ENCODE measurements at regions not wholly inside any gene's neighbourhood (a gene's known extent, or its start where the extent isn't known, plus 50 kb on each side); places are given as distances from the start of the nearest gene placed in this dataset.

- Histone ChIP-seq H3K4me3 (no peak overlapping the region), H3K4me2 (ENCODE audit: insufficient read depth, low read length) (no peak overlapping the region), H3K27me3 (ENCODE audit: control insufficient read depth in 2 of 2, insufficient read depth in 2 of 2, low read length in 2 of 2) (peaks cover 2 to 4% of the 10 kb centered on the region in 2 experiments; a peak in 3 of 5 replicates), H2AFZ (ENCODE audit: low read depth, low read length) (no peak overlapping the region), H3K9ac (ENCODE audit: insufficient read depth in 1 of 2, low read depth in 2 of 2, low read length in 2 of 2) (no peak overlapping the region), H3K36me3 (ENCODE audit: control insufficient read depth, insufficient read depth, low read length) (no peaks in the 10 kb centered on the region), H3K9me3 (replicated peaks; ENCODE audit: control insufficient read depth, insufficient read depth, low read depth, low read length) (no peaks in the 10 kb centered on the region), H3K27ac (ENCODE audit: extremely low read depth, low read depth, low read length) (no peak overlapping the region), H3K4me1 (replicated peaks in 1 of 2; ENCODE audit: control insufficient read depth in 2 of 2, insufficient read depth in 2 of 2, low read length in 2 of 2) (no peaks in the 10 kb centered on the region), H4K20me1 (replicated peaks; ENCODE audit: control insufficient read depth, insufficient read depth, low read length) (no peaks in the 10 kb centered on the region), H3K9me1 (ENCODE audit: control insufficient read depth, insufficient read depth, low read length) (no peaks in the 10 kb centered on the region), H3K79me2 (ENCODE audit: control insufficient read depth, insufficient read depth, low read length) (no peaks in the 10 kb centered on the region)
- in situ Hi-C loops (cut with MboI) = no loop called here
- FAIRE-seq = no peak
- TF ChIP-seq RCOR1 (IDR thresholded peaks at IDR 0.05; ENCODE audit: borderline replicate concordance in 1 of 2, low read depth in 2 of 2, low read length in 2 of 2) (no peak), ZNF184 (CRISPR knock-in tag; IDR thresholded peaks at IDR 0.05) (no peak), ZFPM2 (CRISPR knock-in tag; IDR thresholded peaks at IDR 0.05) (no peak), EP300 (IDR thresholded peaks at IDR 0.05; ENCODE audit: low read length) (no peak), ZKSCAN8 (CRISPR knock-in tag; IDR thresholded peaks at IDR 0.05) (no peak), ZNF584 (CRISPR knock-in tag; IDR thresholded peaks at IDR 0.05; ENCODE audit: low read depth) (no peak), ZBTB33 (CRISPR knock-in tag; IDR thresholded peaks at IDR 0.05) (no peak), BACH1 (tag; IDR thresholded peaks at IDR 0.05) (no peak), ZFP1 (CRISPR knock-in tag; IDR thresholded peaks at IDR 0.05) (no peak), BRCA1 (IDR thresholded peaks at IDR 0.05) (no peak), BRCA1 (CRISPR knock-in tag; IDR thresholded peaks at IDR 0.05) (no peak), ETV6 (IDR thresholded peaks at IDR 0.05; ENCODE audit: borderline replicate concordance in 1 of 2, low read depth in 2 of 2, low read length in 1 of 2) (no peak), ETV6 (CRISPR knock-in tag; IDR thresholded peaks at IDR 0.05; ENCODE audit: borderline replicate concordance) (no peak), CEBPG (CRISPR knock-in tag; IDR thresholded peaks at IDR 0.05) (no peak), CEBPG (tag; conservative IDR thresholded peaks at IDR 0.05 in 1 of 2, IDR thresholded peaks at IDR 0.05 in 1 of 2) (no peak), SP1 (CRISPR knock-in tag; IDR thresholded peaks at IDR 0.05) (no peak), NR4A1 (CRISPR knock-in tag; IDR thresholded peaks at IDR 0.05) (no peak), NR4A1 (tag; IDR thresholded peaks at IDR 0.05) (no peak), CSDE1 (IDR thresholded peaks at IDR 0.05) (no peak), POLR2B (IDR thresholded peaks at IDR 0.05; ENCODE audit: low read depth, partially characterized antibody) (no peak), ZNF24 (IDR thresholded peaks at IDR 0.05) (no peak), ERF (CRISPR knock-in tag; IDR thresholded peaks at IDR 0.05) (no peak), NFYB (IDR thresholded peaks at IDR 0.05; ENCODE audit: extremely low read depth, insufficient read length) (no peak), RFX5 (IDR thresholded peaks at IDR 0.05; ENCODE audit: low read depth, low read length) (no peak)
- no peak for DNase-seq (ENCODE audit: extremely low read depth in 1 of 4, low spot score in 3 of 4)
- no peak for ATAC-seq
- 3% methylated on average over 3 of the region's 3 CpGs for WGBS (ENCODE audit: insufficient coverage, low coverage, missing lambda C conversion rate)
- intact Hi-C loops (cut with micrococcal nuclease) = no loop called here
- ChIA-PET POLR2A (no interaction called here), CTCF (ENCODE audit: low intra/inter-chr PET ratio) (no interaction called here)
- BruUV-seq (replicated peaks) = no TSS peak
These were observed 99.9 kb upstream of the SLC24A4 start for GRCh38 chr14:92223025-92223424.

Data from K562 (cell line).